Body of pancreas (tissue), 4 donors: ENCODE measurements at regions not wholly inside any gene's neighbourhood (a gene's known extent, or its start where the extent isn't known, plus 50 kb on each side); places are given as distances from the start of the nearest gene placed in this dataset.

Experiments
- ATAC-seq: fragments of 150-250 bp; one replicate; pipeline ENCODE4 v1.9.1; 2016
- DNase-seq, 4 donors: peaks; one replicate each; pipeline ENCODE4 v3.0.0-alpha.2; 2019
- H3K27ac ChIP-seq, 4 donors: fragments of 200-600 bp; sonication (generic); 1 replicate in 3 of 4; 2 replicates in 1 of 4; pipeline versions ENCODE4 v1.5.1 to v1.6.1; 2016 to 2019; ENCODE audit warnings: mild to moderate bottlenecking in 1 of 4, mixed read lengths in 1 of 4, moderate library complexity in 1 of 4
- H3K27me3 ChIP-seq, 2 donors: fragments of 200-600 bp; sonication (generic); one replicate each; pipeline ENCODE4 v1.6.0; 2016; ENCODE audit warnings: mild to moderate bottlenecking in 1 of 2
- H3K36me3 ChIP-seq, 2 donors: fragments of 200-600 bp; sonication (generic); replicated peaks in 1 of 2; 2 replicates each; pipeline ENCODE4 v1.5.1; 2016; ENCODE audit warnings: low read depth in 2 of 2; ENCODE audit not compliant: insufficient read depth in 1 of 2
- H3K4me1 ChIP-seq: fragments of 200-600 bp; sonication (generic); one replicate; pipeline ENCODE4 v1.6.0; 2016
- H3K4me3 ChIP-seq, 2 donors: fragments of 200-600 bp; sonication (generic); 1 replicate in 1 of 2; 2 replicates in 1 of 2; pipeline ENCODE4 v1.5.1; 2016 to 2019
- H3K9me3 ChIP-seq, 3 donors: fragments of 200-600 bp; sonication (generic); 1 replicate in 2 of 3; 2 replicates in 1 of 3; pipeline ENCODE4 v1.5.1; 2016
- POLR2A ChIP-seq, 3 donors: fragments of 450-650 bp; IDR thresholded peaks; one replicate each; pipeline ENCODE4 v1.6.1; 2016; ENCODE audit warnings: antibody characterized with exemption in 3 of 3, mild to moderate bottlenecking in 2 of 3
- WGBS, 2 donors: methylation state at CpG; one replicate each; pipeline ENCODE4 v1.1.5; 2017; 5-methylcytosine and 5-hydroxymethylcytosine counted together
- intact Hi-C: fragments of 100-400 bp; cut with DNase I; formaldehyde crosslinking; loops from one replicate; pipeline ENCODE4 v1.15.1; 2023
- TF ChIP-seq, protein P1 (sequence below), 7 experiments: fragments of 450-650 bp in 4 of 7; fragments of 200-600 bp in 3 of 7; sonication (generic) in 3 of 7; IDR thresholded peaks; one replicate each; pipeline ENCODE4 v1.5.1; 2016 to 2019; ENCODE audit warnings: antibody characterized with exemption in 7 of 7

DNA sequence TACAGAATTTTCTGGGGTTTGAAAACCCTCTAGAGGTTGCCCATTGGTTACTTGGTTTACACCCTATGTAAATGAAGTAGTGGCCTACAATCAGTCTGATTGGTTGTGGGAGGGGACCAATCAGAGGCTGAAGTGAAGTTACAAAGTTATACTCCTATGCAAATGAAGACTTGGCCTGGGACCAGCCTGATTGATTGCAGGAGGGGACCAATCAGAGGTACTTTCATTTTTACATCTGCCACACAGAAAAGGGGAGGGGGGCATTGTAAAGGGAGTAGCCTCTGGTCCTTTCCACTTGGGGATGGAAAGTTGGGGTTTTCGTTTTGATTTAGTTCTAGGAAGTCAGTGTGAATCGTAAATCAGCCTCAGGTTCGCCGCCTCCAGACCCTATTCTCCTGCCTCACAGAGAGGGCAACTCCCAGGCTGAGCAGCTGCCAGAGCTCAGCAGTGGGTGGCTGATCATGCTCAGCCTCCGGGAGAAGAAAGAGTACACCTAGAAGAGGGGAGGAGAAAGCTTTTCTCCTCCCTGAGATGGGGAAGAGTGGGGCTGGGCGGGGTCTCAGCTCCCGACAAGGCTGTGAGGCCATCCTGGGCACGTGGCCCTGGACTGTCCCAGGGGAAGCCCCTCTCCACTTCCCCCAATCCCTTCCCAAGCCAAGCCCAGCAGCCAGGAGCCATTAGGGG, 372.5 kb downstream of the GALR1 start:
- 65 to 72% methylated on average over 8 of the region's 8 CpGs for WGBS, 2 donors
- ATAC-seq, result no peak
- H3K4me1 ChIP-seq, result no peaks in the 10 kb centered on the region
- DNase-seq, result no peak
- intact Hi-C loops, result no loop called here
- H3K4me3 ChIP-seq, result no peak overlapping the region
- TF ChIP-seq POLR2A (IDR thresholded peaks at IDR 0.05), result no peak
- TF ChIP-seq, protein P1, sequence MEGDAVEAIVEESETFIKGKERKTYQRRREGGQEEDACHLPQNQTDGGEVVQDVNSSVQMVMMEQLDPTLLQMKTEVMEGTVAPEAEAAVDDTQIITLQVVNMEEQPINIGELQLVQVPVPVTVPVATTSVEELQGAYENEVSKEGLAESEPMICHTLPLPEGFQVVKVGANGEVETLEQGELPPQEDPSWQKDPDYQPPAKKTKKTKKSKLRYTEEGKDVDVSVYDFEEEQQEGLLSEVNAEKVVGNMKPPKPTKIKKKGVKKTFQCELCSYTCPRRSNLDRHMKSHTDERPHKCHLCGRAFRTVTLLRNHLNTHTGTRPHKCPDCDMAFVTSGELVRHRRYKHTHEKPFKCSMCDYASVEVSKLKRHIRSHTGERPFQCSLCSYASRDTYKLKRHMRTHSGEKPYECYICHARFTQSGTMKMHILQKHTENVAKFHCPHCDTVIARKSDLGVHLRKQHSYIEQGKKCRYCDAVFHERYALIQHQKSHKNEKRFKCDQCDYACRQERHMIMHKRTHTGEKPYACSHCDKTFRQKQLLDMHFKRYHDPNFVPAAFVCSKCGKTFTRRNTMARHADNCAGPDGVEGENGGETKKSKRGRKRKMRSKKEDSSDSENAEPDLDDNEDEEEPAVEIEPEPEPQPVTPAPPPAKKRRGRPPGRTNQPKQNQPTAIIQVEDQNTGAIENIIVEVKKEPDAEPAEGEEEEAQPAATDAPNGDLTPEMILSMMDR (IDR thresholded peaks at IDR 0.05), result no peak
- H3K36me3 ChIP-seq, result no peaks in the 10 kb centered on the region
- H3K9me3 ChIP-seq, result no peaks in the 10 kb centered on the region
- no peak overlapping the region for H3K27ac ChIP-seq
- H3K27me3 ChIP-seq, result no peaks in the 10 kb centered on the region

DNA sequence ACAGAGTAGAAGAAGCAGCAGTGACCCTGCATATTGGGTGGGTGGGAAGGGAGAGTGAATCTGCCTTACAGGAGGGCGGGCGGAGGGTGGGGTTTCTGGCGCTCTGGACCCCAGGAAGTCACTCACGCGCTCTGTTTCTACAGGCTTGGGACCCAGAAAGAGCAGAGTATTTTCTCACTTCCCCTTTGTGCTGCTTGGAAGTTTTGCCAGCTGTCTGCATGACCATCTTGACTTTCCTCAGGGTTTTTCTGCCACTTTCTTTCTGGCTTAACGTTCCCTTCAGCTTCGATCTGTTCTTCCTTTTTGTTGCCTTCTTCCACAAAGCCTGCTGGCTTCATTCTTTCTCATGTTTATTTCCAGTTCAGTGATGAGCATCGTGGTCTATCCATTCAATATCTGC, 383.1 kb downstream of the GALR1 start:
- intact Hi-C loops, result no loop called here
- H3K36me3 ChIP-seq, result no peaks in the 10 kb centered on the region
- TF ChIP-seq POLR2A (IDR thresholded peaks at IDR 0.05), result no peak
- TF ChIP-seq, protein P1 (IDR thresholded peaks at IDR 0.05), result no peak
- no peaks in the 10 kb centered on the region for H3K4me1 ChIP-seq
- 57 to 60% methylated on average over 8 of the region's 8 CpGs for WGBS, 2 donors
- no peak overlapping the region for H3K27ac ChIP-seq
- no peak overlapping the region for H3K4me3 ChIP-seq
- no peaks in the 10 kb centered on the region for H3K9me3 ChIP-seq
- ATAC-seq (no peak), DNase-seq (no peak)
- no peaks in the 10 kb centered on the region for H3K27me3 ChIP-seq

DNA sequence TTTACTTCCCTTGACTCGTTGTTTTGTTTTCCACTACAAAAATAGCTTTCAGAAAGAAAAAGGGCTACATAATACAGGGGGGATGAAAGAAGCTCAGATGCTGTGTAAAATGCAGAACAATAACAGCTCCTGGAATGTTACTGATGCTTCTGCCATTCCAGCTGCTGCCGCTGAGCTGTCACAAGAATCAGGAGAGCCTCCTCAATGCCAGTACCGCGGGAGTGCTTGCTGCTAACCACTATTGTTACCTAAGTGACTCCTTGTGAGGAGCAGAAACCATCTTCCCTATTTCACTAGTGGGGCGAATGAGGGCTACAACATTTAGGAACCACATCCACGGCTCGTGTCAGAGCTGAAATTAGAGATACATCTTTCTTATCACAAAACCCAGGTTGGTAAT, 384.8 kb downstream of the GALR1 start:
- H3K9me3 ChIP-seq, result no peaks in the 10 kb centered on the region
- H3K27ac ChIP-seq, result no peak overlapping the region
- 65 to 76% methylated on average over 7 of the region's 7 CpGs for WGBS, 2 donors
- no peaks in the 10 kb centered on the region for H3K4me1 ChIP-seq
- no peaks in the 10 kb centered on the region for H3K36me3 ChIP-seq
- DNase-seq (no peak), ATAC-seq (no peak)
- H3K4me3 ChIP-seq, result no peak overlapping the region
- intact Hi-C loops, result no loop called here
- H3K27me3 ChIP-seq, result no peaks in the 10 kb centered on the region
- no peak for TF ChIP-seq POLR2A (IDR thresholded peaks at IDR 0.05)
- TF ChIP-seq, protein P1 (IDR thresholded peaks at IDR 0.05), result no peak

DNA sequence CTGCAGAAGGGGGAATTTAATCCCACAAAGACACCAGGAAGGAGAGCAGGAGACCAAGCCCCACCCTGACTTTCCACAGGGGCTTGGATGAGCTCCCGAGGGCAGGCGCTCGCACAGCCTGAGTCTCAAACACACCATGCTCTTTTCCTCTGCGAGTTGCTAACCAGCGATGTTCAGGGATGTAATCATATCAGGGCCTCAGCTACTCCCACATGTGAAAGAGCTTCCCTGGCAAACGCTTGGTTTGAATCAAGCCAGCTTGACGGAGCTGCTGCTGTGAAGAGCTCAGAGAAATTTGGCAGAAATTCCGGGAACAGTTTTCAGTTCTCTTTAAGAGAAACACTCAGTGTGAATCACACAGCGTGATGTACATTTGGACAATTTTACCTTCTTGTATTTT, 385.8 kb downstream of the GALR1 start:
- H3K27ac ChIP-seq, result no peak overlapping the region

More for the DNA sequence above, 385.8 kb downstream of the GALR1 start:
- H3K4me3 ChIP-seq, result no peak overlapping the region
- peak in 1 of 4 donors; percentile 29 for DNase-seq
- H3K9me3 ChIP-seq, result no peaks in the 10 kb centered on the region
- peak; percentile 18 for ATAC-seq
- no peaks in the 10 kb centered on the region for H3K36me3 ChIP-seq
- TF ChIP-seq POLR2A (IDR thresholded peaks at IDR 0.05), result no peak
- TF ChIP-seq, protein P1 (IDR thresholded peaks at IDR 0.05), result no peak
- 71 to 79% methylated on average over 9 of the region's 9 CpGs for WGBS, 2 donors
- no peaks in the 10 kb centered on the region for H3K4me1 ChIP-seq
- no peaks in the 10 kb centered on the region for H3K27me3 ChIP-seq
- intact Hi-C loops, result no loop called here
